GM23338 (cell line): ENCODE measurements at regions not wholly inside any gene's neighbourhood (a gene's known extent, or its start where the extent isn't known, plus 50 kb on each side); places are given as distances from the start of the nearest gene placed in this dataset.
A peak's percentile ranks its signal among the peaks of the same experiment; 100 is the strongest.
"Not testable (repeated sequence)": the region's sequence is repeated elsewhere in the genome, so short reads cannot be mapped to it uniquely, and the experiment has no call there.

Source experiments
- ATAC-seq: fragments of 200-7000 bp; cut with Tn5 transposase; 3 replicates; pipeline ENCODE4 v1.9.1; 2020
- DNase-seq: peaks from one replicate; pipeline ENCODE4 v3.0.0-alpha.2; 2015; ENCODE audit warnings: low spot score
- H2AFZ ChIP-seq: fragments of 200-600 bp; sonication (generic); 2 replicates; pipeline ENCODE4 v1.8.0; 2016; ENCODE audit warnings: antibody characterized with exemption, mild to moderate bottlenecking, moderate library complexity
- H3F3A ChIP-seq: fragments of 200-600 bp; sonication (generic); replicated peaks from 2 replicates; pipeline ENCODE4 v1.8.0; 2017; ENCODE audit warnings: antibody characterized with exemption, mixed run types, low read depth
- H3K27ac ChIP-seq: fragments of 200-600 bp; sonication (generic); 2 replicates; pipeline ENCODE4 v1.6.1; 2016; ENCODE audit warnings: low read depth
- H3K27me3 ChIP-seq: fragments of 200-600 bp; sonication (generic); 2 replicates; pipeline ENCODE4 v1.8.0; 2016; ENCODE audit warnings: mild to moderate bottlenecking, mixed run types, moderate library complexity; ENCODE audit not compliant: insufficient read depth
- H3K36me3 ChIP-seq: fragments of 200-600 bp; sonication (generic); 2 replicates; pipeline ENCODE4 v1.8.0; 2016; ENCODE audit warnings: mild to moderate bottlenecking; ENCODE audit not compliant: insufficient read depth
- H3K4me1 ChIP-seq: fragments of 200-600 bp; sonication (generic); 2 replicates; pipeline ENCODE4 v1.8.0; 2016; ENCODE audit warnings: mild to moderate bottlenecking, moderate library complexity; ENCODE audit not compliant: insufficient read depth
- H3K4me2 ChIP-seq: fragments of 200-600 bp; sonication (generic); 2 replicates; pipeline ENCODE4 v1.7.1; 2017; ENCODE audit warnings: mixed run types
- H3K4me3 ChIP-seq: fragments of 200-600 bp; sonication (generic); 2 replicates; pipeline ENCODE4 v1.6.1; 2016; ENCODE audit warnings: mixed run types
- H3K79me2 ChIP-seq: fragments of 200-600 bp; sonication (generic); replicated peaks from 2 replicates; pipeline ENCODE4 v1.8.0; 2017; ENCODE audit warnings: mild to moderate bottlenecking; ENCODE audit not compliant: insufficient read depth
- H3K9me2 ChIP-seq: fragments of 200-600 bp; sonication (generic); 2 replicates; pipeline ENCODE4 v1.8.0; 2017; ENCODE audit not compliant: insufficient read depth
- H4K20me1 ChIP-seq: fragments of 200-600 bp; sonication (generic); replicated peaks from 2 replicates; pipeline ENCODE4 v1.8.0; 2017; ENCODE audit warnings: mild to moderate bottlenecking; ENCODE audit not compliant: insufficient read depth
- H3K27ac Mint-ChIP-seq: 2 replicates; pipeline ENCODE4 v1.8.0; 2020; ENCODE audit warnings: inconsistent platforms, mild to moderate bottlenecking, moderate library complexity, mixed read lengths
- H3K27me3 Mint-ChIP-seq: 3 replicates; pipeline ENCODE4 v1.8.0; 2022; ENCODE audit warnings: low read depth, mild to moderate bottlenecking, moderate library complexity, mixed read lengths, inconsistent platforms; ENCODE audit not compliant: insufficient read depth, poor library complexity
- H3K36me3 Mint-ChIP-seq: 3 replicates; pipeline ENCODE4 v1.8.0; 2021; ENCODE audit warnings: low read depth, mild to moderate bottlenecking, inconsistent platforms, moderate library complexity, mixed read lengths
- H3K4me1 Mint-ChIP-seq: 3 replicates; pipeline ENCODE4 v1.8.0; 2020; ENCODE audit warnings: mild to moderate bottlenecking, inconsistent platforms, mixed read lengths
- H3K4me3 Mint-ChIP-seq: 3 replicates; pipeline ENCODE4 v1.8.0; 2021; ENCODE audit warnings: moderate library complexity, mild to moderate bottlenecking, inconsistent platforms, mixed read lengths
- H3K9me3 Mint-ChIP-seq: 3 replicates; pipeline ENCODE4 v1.8.0; 2020; ENCODE audit warnings: moderate library complexity, mild to moderate bottlenecking, inconsistent platforms, mixed read lengths
- CTCF ChIP-seq, 2 experiments: fragments of 200-600 bp in 1 of 2; sonication (generic) in 1 of 2; conservative IDR thresholded peaks; 2 replicates each; pipeline versions ENCODE4 v1.5.1 to v1.6.1; 2016 to 2017; ENCODE audit warnings: antibody characterized with exemption in 2 of 2, low read depth in 2 of 2, mild to moderate bottlenecking in 2 of 2, moderate library complexity in 1 of 2

GRCh38 chr16:29104600-29104999, 119.7 kb downstream of the LAT start:
- not testable (repeated sequence) for H2AFZ ChIP-seq, H3K4me2 ChIP-seq, H3K4me3 ChIP-seq, H3K9me3 Mint-ChIP-seq, H3K27ac Mint-ChIP-seq, H3K9me2 ChIP-seq, H3K36me3 Mint-ChIP-seq, H3K4me1 Mint-ChIP-seq, H3K4me3 Mint-ChIP-seq, H3K4me1 ChIP-seq, H3K79me2 ChIP-seq, H4K20me1 ChIP-seq, H3K27me3 ChIP-seq, DNase-seq, H3F3A ChIP-seq, ATAC-seq, H3K27ac ChIP-seq, H3K36me3 ChIP-seq
- peaks cover 11% of the 10 kb centered on the region for H3K27me3 Mint-ChIP-seq

- not testable (repeated sequence) for H3K4me3 Mint-ChIP-seq, H3K27ac Mint-ChIP-seq, H3K4me2 ChIP-seq, H3K27me3 Mint-ChIP-seq, H3K4me1 ChIP-seq, H3K79me2 ChIP-seq, H3K27me3 ChIP-seq, H3K36me3 Mint-ChIP-seq, H3K9me2 ChIP-seq, H3F3A ChIP-seq, H3K4me3 ChIP-seq, H3K9me3 Mint-ChIP-seq, H3K27ac ChIP-seq, H3K36me3 ChIP-seq, DNase-seq, H3K4me1 Mint-ChIP-seq, H4K20me1 ChIP-seq, H2AFZ ChIP-seq
- ATAC-seq, result peak; percentile 62
Measured at GRCh38 chr16:29097965-29098364, 113.1 kb downstream of the LAT start.

GRCh38 chr16:29094729-29095624, 110.1 kb downstream of the LAT start:
- H3K4me2 ChIP-seq, H3K4me1 Mint-ChIP-seq: not testable (repeated sequence)

GRCh38 chr16:29094325-29094724, 109.5 kb downstream of the LAT start:
- not testable (repeated sequence) for H3K4me3 ChIP-seq, H3K4me3 Mint-ChIP-seq, H2AFZ ChIP-seq, H3K27ac Mint-ChIP-seq, H3F3A ChIP-seq, H3K79me2 ChIP-seq, H3K9me2 ChIP-seq, H3K9me3 Mint-ChIP-seq, ATAC-seq, H4K20me1 ChIP-seq, H3K27me3 ChIP-seq, H3K36me3 Mint-ChIP-seq, H3K27ac ChIP-seq, H3K4me1 Mint-ChIP-seq, H3K4me2 ChIP-seq, H3K4me1 ChIP-seq, H3K36me3 ChIP-seq, DNase-seq, H3K27me3 Mint-ChIP-seq

More at GRCh38 chr16:29094729-29095624, 110.1 kb downstream of the LAT start:
- H3K27ac Mint-ChIP-seq, DNase-seq, H3F3A ChIP-seq, H4K20me1 ChIP-seq, H2AFZ ChIP-seq, H3K9me2 ChIP-seq, H3K9me3 Mint-ChIP-seq, H3K36me3 Mint-ChIP-seq, H3K36me3 ChIP-seq, H3K4me1 ChIP-seq, H3K4me3 Mint-ChIP-seq, H3K27me3 Mint-ChIP-seq, H3K27me3 ChIP-seq, H3K79me2 ChIP-seq, H3K4me3 ChIP-seq, H3K27ac ChIP-seq: not testable (repeated sequence)
- peak in 1 of 2 experiments; percentile 29; a peak in 2 of 4 replicates for TF ChIP-seq CTCF (conservative IDR thresholded peaks at IDR 0.05; ENCODE audit: low read depth in 2 of 2)
- ATAC-seq, result peak; percentile 95

GRCh38 chr16:29089679-29090078, 104.8 kb downstream of the LAT start:
- H3K4me1 ChIP-seq, H3K4me1 Mint-ChIP-seq, H3K27me3 ChIP-seq, H3K27me3 Mint-ChIP-seq, DNase-seq, H3K4me3 ChIP-seq, H3K27ac Mint-ChIP-seq, H3K4me2 ChIP-seq, H4K20me1 ChIP-seq, H3K27ac ChIP-seq, H2AFZ ChIP-seq, H3K9me3 Mint-ChIP-seq, ATAC-seq, H3K9me2 ChIP-seq, H3K79me2 ChIP-seq, H3K36me3 Mint-ChIP-seq, H3F3A ChIP-seq, H3K4me3 Mint-ChIP-seq, H3K36me3 ChIP-seq: not testable (repeated sequence)

GRCh38 chr16:29087673-29088072, 102.8 kb downstream of the LAT start:
- not testable (repeated sequence) for H3K79me2 ChIP-seq, H3K4me1 Mint-ChIP-seq, H3K36me3 ChIP-seq, H3K27me3 Mint-ChIP-seq, H4K20me1 ChIP-seq, H3K9me3 Mint-ChIP-seq, H3K4me3 ChIP-seq, H2AFZ ChIP-seq, H3K27ac ChIP-seq, DNase-seq, H3K9me2 ChIP-seq, H3F3A ChIP-seq, ATAC-seq, H3K27ac Mint-ChIP-seq, H3K4me1 ChIP-seq, H3K36me3 Mint-ChIP-seq, H3K4me3 Mint-ChIP-seq, H3K27me3 ChIP-seq, H3K4me2 ChIP-seq
